HepG2 (cell line): ENCODE measurements at regions not wholly inside any gene's neighbourhood (a gene's known extent, or its start where the extent isn't known, plus 50 kb on each side); places are given as distances from the start of the nearest gene placed in this dataset.

Source experiments
- EP300 ChIP-seq, 3 experiments: sonication (generic) in 1 of 3; formaldehyde crosslinking in 1 of 3; IDR thresholded peaks; 2 replicates each; pipeline versions ENCODE4 v1.5.1 to v1.6.1; 2011 to 2020; ENCODE audit warnings: low read depth in 2 of 3, low read length in 2 of 3, borderline replicate concordance in 1 of 3, improper control_type of control experiment in 1 of 3, mild to moderate bottlenecking in 1 of 3, missing genetic modification reagents in 1 of 3, moderate library complexity in 1 of 3
- HNRNPUL1 ChIP-seq: fragments of 200-400 bp; formaldehyde crosslinking; IDR thresholded peaks from 2 replicates; pipeline ENCODE4 v1.6.1; 2017; ENCODE audit warnings: low read depth, mild to moderate bottlenecking, low read length, moderate library complexity
- LCORL ChIP-seq, 2 experiments: fragments of 450-650 bp in 1 of 2; sonication (generic) in 1 of 2; formaldehyde crosslinking in 1 of 2; IDR thresholded peaks; 2 replicates each; pipeline versions ENCODE4 v1.5.0 to v1.6.1; 2017 to 2020; ENCODE audit warnings: antibody characterized with exemption in 1 of 2, missing genetic modification reagents in 1 of 2
- RAD21 ChIP-seq: fragments of 450-650 bp; formaldehyde crosslinking; IDR thresholded peaks from 2 replicates; pipeline ENCODE4 v1.5.0; 2020; ENCODE audit warnings: mild to moderate bottlenecking
- RXRA ChIP-seq: sonication (generic); formaldehyde crosslinking; IDR thresholded peaks from 2 replicates; pipeline ENCODE4 v1.5.1; 2020; ENCODE audit warnings: missing genetic modification reagents
- SMC3 ChIP-seq: IDR thresholded peaks from 2 replicates; pipeline ENCODE4 v1.6.1; 2011; ENCODE audit warnings: low read length, improper control_type of control experiment

- no peak for TF ChIP-seq HNRNPUL1
- TF ChIP-seq RAD21 (CRISPR knock-in tag): no peak
- TF ChIP-seq SMC3: no peak
- no peak for TF ChIP-seq LCORL (IDR thresholded peaks at IDR 0.05)
- no peak for TF ChIP-seq LCORL (CRISPR knock-in tag; IDR thresholded peaks at IDR 0.05)
- TF ChIP-seq EP300 (IDR thresholded peaks at IDR 0.05; ENCODE audit: low read depth in 2 of 2, low read length in 2 of 2): no peak
- no peak for TF ChIP-seq EP300 (CRISPR knock-in tag; IDR thresholded peaks at IDR 0.05; ENCODE audit: borderline replicate concordance)
- no peak for TF ChIP-seq RXRA (CRISPR knock-in tag)
Measured at GRCh38 chr4:124505211-124505610, 207.3 kb downstream of the ANKRD50 start.
